ENCODE measurements at regions not wholly inside any gene's neighbourhood (a gene's known extent, or its start where the extent isn't known, plus 50 kb on each side); places are given as distances from the start of the nearest gene placed in this dataset.

- no peak for TF ChIP-seq HDAC6 (IDR thresholded peaks at IDR 0.05; ENCODE audit: low read depth, low read length)
- TF ChIP-seq SRF (IDR thresholded peaks at IDR 0.05; ENCODE audit: low read depth, low read length), result no peak
- TF ChIP-seq GTF2F1 (IDR thresholded peaks at IDR 0.05; ENCODE audit: borderline replicate concordance, low read depth, low read length), result no peak
- no peak for TF ChIP-seq NANOG (IDR thresholded peaks at IDR 0.05; ENCODE audit: insufficient read depth, low read depth, low read length, poor library complexity, severe bottlenecking)
- ChIA-PET POLR2A (ENCODE audit: partially characterized antibody) (no interaction called here), CTCF (ENCODE audit: partially characterized antibody) (no interaction called here)
- no peaks in the 10 kb centered on the region for H3K9me3 ChIP-seq (ENCODE audit: insufficient read depth in 2 of 2, low read depth in 1 of 2, low read length in 1 of 2)
- no peak overlapping the region for H2BK12ac ChIP-seq (ENCODE audit: low read depth, low read length)
- H4K8ac ChIP-seq (ENCODE audit: extremely low read depth, insufficient read depth, low read length), result no peak overlapping the region
- no peak overlapping the region for H2BK120ac ChIP-seq (replicated peaks; ENCODE audit: low read depth, low read length)
- no peak overlapping the region for H2BK20ac ChIP-seq (ENCODE audit: low read length)
- H3K56ac ChIP-seq (replicated peaks; ENCODE audit: insufficient read length, low read depth, low read length), result no peak overlapping the region
- no peak overlapping the region for H2BK15ac ChIP-seq (ENCODE audit: low read length)
- 90% methylated on average over 19 of the region's 20 CpGs; no CpG with 5 or more reads in 1 of the 2 experiments for whole genome bisulfite sequencing, 2 experiments (ENCODE audit: extremely low coverage in 1 of 2, insufficient coverage in 1 of 2, insufficient read length in 1 of 2, insufficient replicate concordance in 2 of 2, low coverage in 1 of 2, low lambda C conversion rate in 2 of 2, missing lambda C conversion rate in 1 of 2)
- H3K23me2 ChIP-seq (ENCODE audit: low read depth, low read length), result no peaks in the 10 kb centered on the region
- H3K4me3 ChIP-seq (ENCODE audit: extremely low read depth in 1 of 4, insufficient read depth in 2 of 4, low read depth in 3 of 4, low read length in 4 of 4), result no peak overlapping the region
- H4K20me1 ChIP-seq (replicated peaks in 1 of 2; ENCODE audit: control insufficient read depth in 1 of 2, insufficient read depth in 2 of 2, low read length in 2 of 2), result no peaks in the 10 kb centered on the region
- H2AFZ ChIP-seq (ENCODE audit: low read length), result 0 out of 2 replicates have a peak overlapping the region, but pooled peaks have one; percentile 53
- H3K36me3 ChIP-seq (ENCODE audit: control insufficient read depth in 2 of 4, insufficient read depth in 4 of 4, low read length in 3 of 4), result no peaks in the 10 kb centered on the region
- peaks cover 0 to 3% (median 1%) of the 10 kb centered on the region in 4 experiments; a peak in 1 of 7 replicates for H3K4me1 ChIP-seq (replicated peaks in 1 of 4; ENCODE audit: control insufficient read depth in 3 of 4, insufficient read depth in 4 of 4, low read length in 3 of 4)
- no peak for FAIRE-seq
- no peaks in the 10 kb centered on the region for H3K79me1 ChIP-seq (ENCODE audit: low read depth, low read length)
- H3K4ac ChIP-seq (replicated peaks; ENCODE audit: insufficient read length, low read depth, low read length), result no peak overlapping the region
- H4K91ac ChIP-seq (replicated peaks; ENCODE audit: insufficient read length, low read length), result no peak overlapping the region
- no peak overlapping the region for H2BK5ac ChIP-seq (ENCODE audit: low read depth, low read length)
- no peaks in the 10 kb centered on the region for H3K79me2 ChIP-seq (ENCODE audit: control insufficient read depth in 1 of 2, insufficient read depth in 2 of 2, low read length in 2 of 2)
- H4K5ac ChIP-seq (ENCODE audit: insufficient read length, low read depth, low read length), result no peak overlapping the region
- no peak overlapping the region for H3K27ac ChIP-seq (ENCODE audit: low read depth, low read length)
- H3K18ac ChIP-seq (ENCODE audit: extremely low read depth, low read length), result no peak overlapping the region
- DNase-seq (ENCODE audit: low read depth in 1 of 2, low spot score in 2 of 2), result no peak
- H3K4me2 ChIP-seq (ENCODE audit: insufficient read depth in 1 of 2, low read depth in 2 of 2, low read length in 2 of 2), result no peak overlapping the region
- H3K9ac ChIP-seq (replicated peaks in 1 of 4; ENCODE audit: extremely low read depth in 1 of 4, low read depth in 3 of 4, low read length in 3 of 4), result no peak overlapping the region
- no peaks in the 10 kb centered on the region for H3K27me3 ChIP-seq (replicated peaks in 1 of 4; ENCODE audit: control insufficient read depth in 3 of 4, extremely low read depth in 1 of 4, insufficient read depth in 3 of 4, low read length in 3 of 4)
- no peak overlapping the region for H3K23ac ChIP-seq (ENCODE audit: insufficient read length)
- no peak overlapping the region for H3K14ac ChIP-seq (ENCODE audit: insufficient read length)
- H2AK5ac ChIP-seq (ENCODE audit: low read depth, low read length), result no peak overlapping the region
Observed at GRCh38 chr10:118809357-118810220, 54.8 kb upstream of the CACUL1 start.

Measured in H1 (cell line).